GM18498 (cell line): ENCODE measurements at regions not wholly inside any gene's neighbourhood (a gene's known extent, or its start where the extent isn't known, plus 50 kb on each side); places are given as distances from the start of the nearest gene placed in this dataset.
A peak's percentile ranks its signal among the peaks of the same experiment; 100 is the strongest.

ENCODE experiments used
- ATAC-seq: cut with Tn5 transposase; IDR thresholded peaks from one replicate; pipeline ENCODE4 v1.9.1; 2021; ENCODE audit warnings: mild to moderate bottlenecking, moderate library complexity; ENCODE audit not compliant: unreplicated experiment

- ATAC-seq = no peak
These were observed 96.7 kb upstream of the SMIM21 start for GRCh38 chr18:75524181-75524580.

- ATAC-seq = no peak
These were observed 94.3 kb upstream of the SMIM21 start for GRCh38 chr18:75521816-75522215.

GRCh38 chr18:75518007-75518406 lies 90.5 kb upstream of the SMIM21 start:
- ATAC-seq = no peak

GRCh38 chr18:75517286-75517685 lies 89.8 kb upstream of the SMIM21 start:
- ATAC-seq = no peak

- no peak for ATAC-seq
These were observed 80.1 kb upstream of the SMIM21 start for GRCh38 chr18:75507636-75508035.

- no peak for ATAC-seq
These were observed 79.4 kb upstream of the SMIM21 start for GRCh38 chr18:75506913-75507312.

- ATAC-seq = no peak
These were observed 77.0 kb upstream of the SMIM21 start for GRCh38 chr18:75504469-75504868.

- ATAC-seq = no peak
These were observed 76.1 kb upstream of the SMIM21 start for GRCh38 chr18:75503615-75504014.

- no peak for ATAC-seq
These were observed 74.8 kb upstream of the SMIM21 start for GRCh38 chr18:75502286-75502685.

- no peak for ATAC-seq
These were observed 73.0 kb upstream of the SMIM21 start for GRCh38 chr18:75500545-75500944.

GRCh38 chr18:75497576-75498235 lies 70.2 kb upstream of the SMIM21 start:
- ATAC-seq = no peak

- ATAC-seq = no peak
These were observed 68.6 kb upstream of the SMIM21 start for GRCh38 chr18:75496151-75496550.

GRCh38 chr18:75492852-75493251 lies 65.3 kb upstream of the SMIM21 start:
- no peak for ATAC-seq

- no peak for ATAC-seq
These were observed 63.9 kb upstream of the SMIM21 start for GRCh38 chr18:75491361-75491760.

GRCh38 chr18:75489493-75490190 lies 62.1 kb upstream of the SMIM21 start:
- ATAC-seq = no peak

- ATAC-seq = no peak
These were observed 56.2 kb upstream of the SMIM21 start for GRCh38 chr18:75483662-75484061.

- no peak for ATAC-seq
These were observed 55.4 kb upstream of the SMIM21 start for GRCh38 chr18:75482880-75483279.

GRCh38 chr18:75480487-75480886 lies 53.0 kb upstream of the SMIM21 start:
- no peak for ATAC-seq

- ATAC-seq = peak; percentile 75
These were observed 51.7 kb upstream of the SMIM21 start for GRCh38 chr18:75478996-75479880.

GRCh38 chr18:75477900-75478299 lies 50.4 kb upstream of the SMIM21 start:
- ATAC-seq = no peak
